ENCODE measurements at regions not wholly inside any gene's neighbourhood (a gene's known extent, or its start where the extent isn't known, plus 50 kb on each side); places are given as distances from the start of the nearest gene placed in this dataset.

DNA sequence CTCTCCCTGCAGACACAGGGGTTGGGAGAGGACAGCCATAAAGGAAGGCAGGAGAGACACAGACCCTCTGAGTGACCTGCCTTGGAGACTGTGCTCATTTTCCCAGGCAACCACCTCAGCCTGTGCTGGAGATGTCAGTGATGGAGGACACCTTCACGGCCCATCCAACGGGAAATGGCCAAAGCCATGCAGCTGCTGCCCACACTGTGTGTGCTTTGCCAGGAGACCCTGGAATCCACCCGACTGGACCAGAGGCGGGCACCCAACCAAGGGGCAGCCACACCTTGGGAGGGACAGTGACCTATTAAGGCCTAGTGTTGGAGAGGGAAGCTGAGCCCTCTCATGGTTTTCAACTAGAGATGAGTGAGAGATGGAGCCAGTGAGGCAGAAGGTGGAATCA, 192.5 kb downstream of the SMAD2 start:
- TF ChIP-seq, protein P1, sequence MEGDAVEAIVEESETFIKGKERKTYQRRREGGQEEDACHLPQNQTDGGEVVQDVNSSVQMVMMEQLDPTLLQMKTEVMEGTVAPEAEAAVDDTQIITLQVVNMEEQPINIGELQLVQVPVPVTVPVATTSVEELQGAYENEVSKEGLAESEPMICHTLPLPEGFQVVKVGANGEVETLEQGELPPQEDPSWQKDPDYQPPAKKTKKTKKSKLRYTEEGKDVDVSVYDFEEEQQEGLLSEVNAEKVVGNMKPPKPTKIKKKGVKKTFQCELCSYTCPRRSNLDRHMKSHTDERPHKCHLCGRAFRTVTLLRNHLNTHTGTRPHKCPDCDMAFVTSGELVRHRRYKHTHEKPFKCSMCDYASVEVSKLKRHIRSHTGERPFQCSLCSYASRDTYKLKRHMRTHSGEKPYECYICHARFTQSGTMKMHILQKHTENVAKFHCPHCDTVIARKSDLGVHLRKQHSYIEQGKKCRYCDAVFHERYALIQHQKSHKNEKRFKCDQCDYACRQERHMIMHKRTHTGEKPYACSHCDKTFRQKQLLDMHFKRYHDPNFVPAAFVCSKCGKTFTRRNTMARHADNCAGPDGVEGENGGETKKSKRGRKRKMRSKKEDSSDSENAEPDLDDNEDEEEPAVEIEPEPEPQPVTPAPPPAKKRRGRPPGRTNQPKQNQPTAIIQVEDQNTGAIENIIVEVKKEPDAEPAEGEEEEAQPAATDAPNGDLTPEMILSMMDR (IDR thresholded peaks at IDR 0.05; ENCODE audit: low read depth, low read length) = no peak
- no peak for TF ChIP-seq POLR2A (IDR thresholded peaks at IDR 0.05; ENCODE audit: extremely low read depth, insufficient read length)
